Dermis blood vessel endothelial cell (primary cell): ENCODE measurements at regions not wholly inside any gene's neighbourhood (a gene's known extent, or its start where the extent isn't known, plus 50 kb on each side); places are given as distances from the start of the nearest gene placed in this dataset.

ENCODE experiments used
- DNase-seq: peaks from one replicate; pipeline ENCODE4 v3.0.0; 2010

GRCh38 chr4:148522995-148523394, 80.8 kb upstream of the NR3C2 start:
- no peak for DNase-seq

GRCh38 chr4:148515248-148515647, 73.0 kb upstream of the NR3C2 start:
- DNase-seq: peak; percentile 97

GRCh38 chr4:148514581-148514980, 72.4 kb upstream of the NR3C2 start:
- peak; percentile 66 for DNase-seq

GRCh38 chr4:148514041-148514440, 71.8 kb upstream of the NR3C2 start:
- DNase-seq: peak; percentile 47

- no peak for DNase-seq
These were observed 68.0 kb upstream of the NR3C2 start for GRCh38 chr4:148510211-148510610.

GRCh38 chr4:148503681-148504080, 61.5 kb upstream of the NR3C2 start:
- no peak for DNase-seq

- DNase-seq: no peak
These were observed 55.0 kb upstream of the NR3C2 start for GRCh38 chr4:148497258-148497657.

- no peak for DNase-seq
These were observed 53.2 kb upstream of the NR3C2 start for GRCh38 chr4:148495463-148495862.
